AG09319 (cell line): ENCODE measurements at regions not wholly inside any gene's neighbourhood (a gene's known extent, or its start where the extent isn't known, plus 50 kb on each side); places are given as distances from the start of the nearest gene placed in this dataset.

ENCODE experiments used
- DNase-seq: peaks from one replicate; pipeline ENCODE4 v3.0.0-alpha.2; 2010; ENCODE audit warnings: low read depth; ENCODE audit errors: extremely low read depth
- CTCF ChIP-seq: IDR thresholded peaks from 2 replicates; pipeline ENCODE4 v1.5.1; 2011; ENCODE audit warnings: low read depth, mild to moderate bottlenecking, inconsistent platforms, low read length, moderate library complexity

- TF ChIP-seq CTCF, result no peak
- DNase-seq, result no peak
Observed at GRCh38 chrX:9191392-9191791, 157.5 kb upstream of the FAM9B start.

GRCh38 chrX:9195199-9195880 lies 161.4 kb upstream of the FAM9B start:
- no peak for DNase-seq
- TF ChIP-seq CTCF, result no peak

GRCh38 chrX:9196961-9197640 lies 163.2 kb upstream of the FAM9B start:
- TF ChIP-seq CTCF, result no peak
- no peak for DNase-seq

- no peak for TF ChIP-seq CTCF
- DNase-seq, result no peak
Observed at GRCh38 chrX:9204560-9204959, 170.6 kb upstream of the FAM9B start.

GRCh38 chrX:9205599-9206223 lies 171.8 kb upstream of the FAM9B start:
- no peak for DNase-seq

GRCh38 chrX:9207142-9207541 lies 173.2 kb upstream of the FAM9B start:
- TF ChIP-seq CTCF, result no peak
- no peak for DNase-seq

More at GRCh38 chrX:9205599-9206223, 171.8 kb upstream of the FAM9B start:
- no peak for TF ChIP-seq CTCF

- no peak for TF ChIP-seq CTCF
- no peak for DNase-seq
Observed at GRCh38 chrX:9211269-9211668, 177.3 kb upstream of the FAM9B start.
